Parathyroid adenoma (tissue), 2 donors: ENCODE measurements at regions not wholly inside any gene's neighbourhood (a gene's known extent, or its start where the extent isn't known, plus 50 kb on each side); places are given as distances from the start of the nearest gene placed in this dataset.

Experiments
- H2AFZ ChIP-seq: fragments of 300-600 bp; sonication (generic); one replicate; pipeline ENCODE4 v1.7.0; 2017; ENCODE audit warnings: antibody characterized with exemption, mild to moderate bottlenecking
- H3K27ac ChIP-seq: fragments of 300-600 bp; sonication (generic); one replicate; pipeline ENCODE4 v1.7.0; 2017
- H3K27me3 ChIP-seq: fragments of 300-600 bp; sonication (generic); one replicate; pipeline ENCODE4 v1.7.0; 2017; ENCODE audit warnings: low read length; ENCODE audit not compliant: control insufficient read depth, insufficient read depth
- H3K36me3 ChIP-seq: fragments of 300-600 bp; sonication (generic); one replicate; pipeline ENCODE4 v1.7.0; 2017; ENCODE audit warnings: low read length; ENCODE audit not compliant: control insufficient read depth, insufficient read depth
- H3K4me1 ChIP-seq: fragments of 300-600 bp; sonication (generic); one replicate; pipeline ENCODE4 v1.7.0; 2017; ENCODE audit warnings: control low read depth
- H3K4me2 ChIP-seq: fragments of 300-600 bp; sonication (generic); one replicate; pipeline ENCODE4 v1.7.0; 2017; ENCODE audit warnings: low read length
- H3K4me3 ChIP-seq: fragments of 300-600 bp; sonication (generic); one replicate; pipeline ENCODE4 v1.7.0; 2017; ENCODE audit warnings: low read depth, low read length
- H3K79me2 ChIP-seq: fragments of 300-600 bp; sonication (generic); one replicate; pipeline ENCODE4 v1.7.0; 2017; ENCODE audit warnings: control low read depth
- H3K9ac ChIP-seq: fragments of 300-600 bp; sonication (generic); one replicate; pipeline ENCODE4 v1.7.0; 2017; ENCODE audit warnings: mild to moderate bottlenecking
- H3K9me3 ChIP-seq: fragments of 300-600 bp; sonication (generic); one replicate; pipeline ENCODE4 v1.7.0; 2017; ENCODE audit warnings: low read length; ENCODE audit not compliant: control insufficient read depth
- TF ChIP-seq, protein P1 (sequence below): fragments of 300-600 bp; sonication (generic); IDR thresholded peaks from one replicate; pipeline ENCODE4 v1.7.0; 2017; ENCODE audit warnings: antibody characterized with exemption, mild to moderate bottlenecking
- donor health status: primary hyperparathyroidism.

DNA sequence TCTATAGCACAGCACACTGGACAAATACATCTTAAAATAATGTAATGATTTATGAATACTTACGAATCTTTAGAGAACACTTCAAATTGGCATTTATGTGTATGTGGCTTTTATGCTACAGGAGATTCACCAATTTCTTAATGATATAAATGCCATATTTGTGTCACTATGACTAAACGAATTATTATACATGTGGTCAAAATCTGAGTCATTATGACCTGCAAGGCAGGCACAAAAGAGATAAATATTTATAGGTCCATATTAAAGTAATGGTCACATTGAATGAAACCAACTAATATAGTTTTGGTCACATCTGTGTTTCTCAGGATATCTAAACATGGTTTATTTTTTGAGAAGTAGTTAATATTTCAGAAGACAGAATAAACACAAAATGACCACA lies 232.3 kb upstream of the SEMA6D start:
- Histone ChIP-seq H3K27me3 (peaks cover 4% of the 10 kb centered on the region), H3K36me3 (no peaks in the 10 kb centered on the region), H3K9ac (no peak overlapping the region), H2AFZ (no peak overlapping the region), H3K4me2 (no peak overlapping the region), H3K4me3 (no peak overlapping the region), H3K27ac (no peak overlapping the region), H3K4me1 (no peaks in the 10 kb centered on the region), H3K79me2 (no peaks in the 10 kb centered on the region), H3K9me3 (no peaks in the 10 kb centered on the region)
- TF ChIP-seq, protein P1, sequence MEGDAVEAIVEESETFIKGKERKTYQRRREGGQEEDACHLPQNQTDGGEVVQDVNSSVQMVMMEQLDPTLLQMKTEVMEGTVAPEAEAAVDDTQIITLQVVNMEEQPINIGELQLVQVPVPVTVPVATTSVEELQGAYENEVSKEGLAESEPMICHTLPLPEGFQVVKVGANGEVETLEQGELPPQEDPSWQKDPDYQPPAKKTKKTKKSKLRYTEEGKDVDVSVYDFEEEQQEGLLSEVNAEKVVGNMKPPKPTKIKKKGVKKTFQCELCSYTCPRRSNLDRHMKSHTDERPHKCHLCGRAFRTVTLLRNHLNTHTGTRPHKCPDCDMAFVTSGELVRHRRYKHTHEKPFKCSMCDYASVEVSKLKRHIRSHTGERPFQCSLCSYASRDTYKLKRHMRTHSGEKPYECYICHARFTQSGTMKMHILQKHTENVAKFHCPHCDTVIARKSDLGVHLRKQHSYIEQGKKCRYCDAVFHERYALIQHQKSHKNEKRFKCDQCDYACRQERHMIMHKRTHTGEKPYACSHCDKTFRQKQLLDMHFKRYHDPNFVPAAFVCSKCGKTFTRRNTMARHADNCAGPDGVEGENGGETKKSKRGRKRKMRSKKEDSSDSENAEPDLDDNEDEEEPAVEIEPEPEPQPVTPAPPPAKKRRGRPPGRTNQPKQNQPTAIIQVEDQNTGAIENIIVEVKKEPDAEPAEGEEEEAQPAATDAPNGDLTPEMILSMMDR = no peak

DNA sequence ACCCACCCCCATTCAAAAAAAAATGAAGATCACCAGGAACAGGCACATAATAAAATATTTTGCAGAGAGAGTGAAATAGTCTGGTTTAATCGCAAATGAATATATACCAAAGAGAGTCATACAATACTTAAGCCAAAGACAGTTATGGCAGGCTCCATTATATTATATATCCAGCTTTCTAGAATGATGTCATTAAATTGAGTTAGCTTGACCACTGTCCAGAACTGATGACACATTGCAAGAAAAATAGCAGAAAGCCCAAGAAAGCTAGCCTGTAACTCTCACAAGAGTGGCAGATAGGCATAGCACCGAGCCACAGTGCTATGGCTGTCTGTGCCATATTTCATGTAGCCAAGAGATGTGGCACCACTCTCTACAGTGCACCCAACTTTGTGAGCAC lies 231.9 kb upstream of the SEMA6D start:
- no peak overlapping the region for H3K4me2 ChIP-seq
- H3K9ac ChIP-seq = no peak overlapping the region
- no peaks in the 10 kb centered on the region for H3K4me1 ChIP-seq
- H3K27me3 ChIP-seq = peaks cover 4% of the 10 kb centered on the region
- TF ChIP-seq, protein P1 = no peak
- H3K4me3 ChIP-seq = no peak overlapping the region
- no peak overlapping the region for H2AFZ ChIP-seq
- no peak overlapping the region for H3K27ac ChIP-seq
- no peaks in the 10 kb centered on the region for H3K79me2 ChIP-seq
- no peaks in the 10 kb centered on the region for H3K9me3 ChIP-seq
- no peaks in the 10 kb centered on the region for H3K36me3 ChIP-seq

- Histone ChIP-seq H3K4me1 (no peaks in the 10 kb centered on the region), H2AFZ (no peak overlapping the region), H3K27me3 (peaks cover 4% of the 10 kb centered on the region), H3K27ac (no peak overlapping the region), H3K4me3 (no peak overlapping the region), H3K36me3 (no peaks in the 10 kb centered on the region), H3K4me2 (no peak overlapping the region), H3K9ac (no peak overlapping the region), H3K9me3 (no peaks in the 10 kb centered on the region), H3K79me2 (no peaks in the 10 kb centered on the region)
- TF ChIP-seq, protein P1 = no peak
Measured at GRCh38 chr15:47486040-47486439, 231.3 kb upstream of the SEMA6D start.

DNA sequence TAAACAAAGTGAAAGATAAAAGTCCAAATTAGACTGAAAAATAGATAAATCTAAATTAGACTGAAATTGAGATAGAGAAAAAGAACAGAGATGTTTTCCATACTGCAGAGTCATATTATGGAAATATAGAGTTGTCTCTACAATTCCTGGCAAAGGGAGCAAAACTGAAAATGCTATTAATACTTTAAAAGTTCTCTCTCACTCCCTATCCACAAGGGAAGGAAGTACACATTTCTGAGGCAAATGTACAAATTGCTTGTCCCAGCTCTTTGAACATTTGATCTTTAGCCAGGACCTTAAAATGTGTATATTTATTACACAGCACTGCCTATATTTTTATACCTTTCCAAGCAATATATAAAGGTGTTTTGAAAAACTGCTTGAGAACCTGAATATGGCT lies 225.1 kb upstream of the SEMA6D start:
- TF ChIP-seq, protein P1 = no peak
- H3K27me3 ChIP-seq = peaks cover 4% of the 10 kb centered on the region
- no peak overlapping the region for H3K4me3 ChIP-seq

GRCh38 chr15:47493357-47494247 lies 223.7 kb upstream of the SEMA6D start:
- Histone ChIP-seq H3K9me3 (no peaks in the 10 kb centered on the region), H3K36me3 (no peaks in the 10 kb centered on the region), H3K9ac (no peak overlapping the region), H3K4me1 (no peaks in the 10 kb centered on the region), H3K27ac (no peak overlapping the region), H3K4me2 (no peak overlapping the region), H3K27me3 (no peaks in the 10 kb centered on the region), H3K4me3 (no peak overlapping the region), H2AFZ (no peak overlapping the region), H3K79me2 (no peaks in the 10 kb centered on the region)
- TF ChIP-seq, protein P1 = no peak

More for the DNA sequence above, 225.1 kb upstream of the SEMA6D start:
- no peak overlapping the region for H3K9ac ChIP-seq
- H3K9me3 ChIP-seq = no peaks in the 10 kb centered on the region
- H3K36me3 ChIP-seq = no peaks in the 10 kb centered on the region
- no peaks in the 10 kb centered on the region for H3K4me1 ChIP-seq
- H3K4me2 ChIP-seq = no peak overlapping the region
- no peaks in the 10 kb centered on the region for H3K79me2 ChIP-seq
- H3K27ac ChIP-seq = no peak overlapping the region
- no peak overlapping the region for H2AFZ ChIP-seq
